AG04449 (cell line): ENCODE measurements at regions not wholly inside any gene's neighbourhood (a gene's known extent, or its start where the extent isn't known, plus 50 kb on each side); places are given as distances from the start of the nearest gene placed in this dataset.

ENCODE experiments used
- CTCF ChIA-PET: fragments of 350-600 bp; formaldehyde crosslinking; extraction: SDS; loops from one replicate; lab custom pipeline; 2021; ENCODE audit warnings: antibody characterized with exemption; lab: Yijun Ruan, JAX
- POLR2A ChIA-PET: fragments of 400-600, 350-600 bp; formaldehyde crosslinking; extraction: SDS; loops from one replicate; lab custom pipeline; 2020; ENCODE audit warnings: antibody characterized with exemption, inconsistent platforms; lab: Yijun Ruan, JAX
- DNase-seq: peaks from one replicate; pipeline ENCODE4 v3.0.0-alpha.2; 2010; ENCODE audit warnings: low read depth, low spot score
- H3K4me3 ChIP-seq: 2 replicates; pipeline ENCODE4 v1.5.1; 2011; ENCODE audit warnings: low read depth, mild to moderate bottlenecking, control low read depth, low read length
- CTCF ChIP-seq: IDR thresholded peaks from one replicate; pipeline ENCODE4 v1.5.1; 2011; ENCODE audit warnings: mild to moderate bottlenecking, moderate library complexity, low read length, control low read depth, inconsistent platforms; ENCODE audit not compliant: insufficient read depth; ENCODE audit errors: missing control alignments

DNA sequence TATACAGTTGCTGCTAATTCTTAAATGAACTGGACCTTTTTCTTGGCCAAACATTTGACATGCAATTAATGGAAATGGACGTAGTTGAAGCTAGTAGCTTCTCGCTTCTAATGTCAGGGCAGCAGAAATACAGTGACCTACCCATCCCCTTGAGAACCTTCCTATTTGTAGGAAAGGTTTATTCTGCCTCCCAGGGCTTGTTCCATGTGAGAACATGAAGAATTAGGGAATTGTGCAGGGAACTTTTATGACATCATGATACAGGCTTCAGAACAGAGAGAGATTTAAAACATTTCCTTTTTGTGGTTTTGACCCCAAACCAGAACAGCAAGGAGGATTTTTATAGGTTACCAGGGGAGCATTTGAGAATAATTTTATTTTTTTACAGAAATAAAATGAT, 406.6 kb upstream of the PPP2R3A start:
- POLR2A ChIA-PET = no interaction called here
- CTCF ChIA-PET = no interaction called here
- TF ChIP-seq CTCF = no peak
- no peak overlapping the region for H3K4me3 ChIP-seq
- DNase-seq = no peak

DNA sequence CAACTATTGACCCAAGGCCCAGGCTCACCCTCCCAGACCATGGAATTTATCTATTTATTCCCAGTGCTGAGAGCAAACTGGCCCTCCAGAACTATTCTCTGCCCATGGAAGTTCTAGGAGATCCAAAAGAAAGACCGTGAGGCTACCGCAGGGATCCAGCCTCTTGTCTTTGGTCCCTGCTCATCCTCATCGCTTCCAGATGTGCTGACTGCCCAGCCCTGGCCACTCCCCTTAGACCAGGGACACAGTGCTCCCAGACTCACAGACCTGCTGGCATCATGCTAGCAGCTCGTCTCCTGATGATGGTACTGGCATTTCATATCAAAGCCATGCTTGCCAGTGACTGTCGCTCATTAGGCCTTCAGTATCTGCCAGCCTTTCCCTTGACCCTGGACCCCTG, 405.7 kb upstream of the PPP2R3A start:
- ChIA-PET POLR2A (no interaction called here), CTCF (no interaction called here)
- DNase-seq = no peak
- TF ChIP-seq CTCF = no peak
- H3K4me3 ChIP-seq = no peak overlapping the region

DNA sequence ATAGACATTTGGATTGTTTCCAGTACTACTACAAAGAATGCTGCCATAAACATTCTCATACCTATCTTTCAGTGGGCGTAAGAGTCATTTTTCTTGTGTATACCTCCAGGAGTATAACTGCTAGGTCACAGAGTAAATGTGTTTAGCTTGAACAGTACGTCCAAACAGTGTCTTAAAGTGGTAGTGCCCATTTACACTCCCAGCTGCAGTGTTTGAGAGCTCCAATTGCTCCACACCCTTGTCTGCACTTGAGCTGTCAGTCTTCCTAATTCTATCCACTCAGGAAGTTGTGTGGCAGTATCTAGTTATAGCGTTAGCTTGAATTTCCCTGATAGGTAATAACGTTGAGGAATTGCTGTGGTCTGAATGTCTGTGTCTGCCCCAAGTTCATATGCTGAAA, 404.7 kb upstream of the PPP2R3A start:
- ChIA-PET POLR2A (no interaction called here), CTCF (no interaction called here)
- no peak overlapping the region for H3K4me3 ChIP-seq
- DNase-seq = no peak
- no peak for TF ChIP-seq CTCF

GRCh38 chr3:135564696-135565095, 400.8 kb upstream of the PPP2R3A start:
- H3K4me3 ChIP-seq = no peak overlapping the region
- ChIA-PET CTCF (no interaction called here), POLR2A (no interaction called here)
- TF ChIP-seq CTCF = no peak
- no peak for DNase-seq

DNA sequence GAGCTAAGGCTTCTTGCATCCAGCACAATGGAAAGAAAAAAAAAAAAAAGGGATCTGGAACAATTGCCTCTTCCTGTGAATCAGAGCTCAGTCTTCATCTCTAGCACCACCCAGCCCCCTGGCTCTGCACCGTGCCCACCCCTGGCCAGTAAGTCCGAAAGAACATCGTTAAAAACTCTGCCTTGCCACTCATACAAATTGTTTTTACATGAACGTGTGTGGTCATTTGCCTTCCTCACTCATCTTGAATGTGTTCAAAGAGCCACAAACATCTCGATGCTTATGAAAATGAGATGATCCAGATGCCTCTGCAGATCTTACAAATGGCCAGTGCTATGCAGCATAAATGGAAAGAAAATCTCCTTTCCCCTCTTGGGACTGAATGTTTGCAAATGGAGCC, 400.0 kb upstream of the PPP2R3A start:
- no peak for TF ChIP-seq CTCF
- H3K4me3 ChIP-seq = no peak overlapping the region
- ChIA-PET CTCF (no interaction called here), POLR2A (no interaction called here)
- DNase-seq = no peak

DNA sequence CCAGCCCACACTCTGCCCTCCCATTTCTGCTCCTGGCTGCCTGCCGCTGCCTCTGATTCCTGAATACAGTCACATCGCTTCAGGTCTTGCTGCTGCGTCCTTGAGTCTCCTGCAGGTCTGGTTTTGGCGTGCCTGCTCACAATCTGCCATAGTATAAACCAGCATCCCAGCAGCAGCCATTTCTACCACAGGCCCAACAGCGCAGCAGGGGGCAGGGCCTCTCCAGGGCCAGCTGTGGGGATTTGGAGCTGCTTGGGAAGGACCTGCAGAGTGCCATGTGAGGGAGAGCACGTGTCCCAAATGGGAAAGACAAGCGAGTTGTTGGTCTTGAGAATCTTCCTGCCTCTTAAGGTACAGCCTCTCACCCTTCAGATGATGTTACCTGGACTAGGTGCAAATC, 398.3 kb upstream of the PPP2R3A start:
- POLR2A ChIA-PET = no interaction called here
- CTCF ChIA-PET = interaction anchor here (0.9 kb wide), 1 partner anchor 33 kb away, joined by 3 read pairs; no protein-coding TSS in a partner anchor
- no peak overlapping the region for H3K4me3 ChIP-seq
- DNase-seq = no peak
- no peak for TF ChIP-seq CTCF
